Spinal cord (tissue), 9 donors: ENCODE measurements at regions not wholly inside any gene's neighbourhood (a gene's known extent, or its start where the extent isn't known, plus 50 kb on each side); places are given as distances from the start of the nearest gene placed in this dataset.
"Not testable (repeated sequence)": the region's sequence is repeated elsewhere in the genome, so short reads cannot be mapped to it uniquely, and the experiment has no call there.

ENCODE experiments used
- DNase-seq, 6 donors: peaks; one replicate each; pipeline versions ENCODE4 v3.0.0 to v3.0.0-alpha.2; 2013 to 2015; ENCODE audit warnings: low spot score in 6 of 6, low read depth in 4 of 6
- H3K27ac ChIP-seq: one replicate; pipeline ENCODE4 v1.5.1; 2013; ENCODE audit warnings: low read depth, low read length, control low read depth
- H3K27me3 ChIP-seq: one replicate; pipeline ENCODE4 v1.6.1; 2013; ENCODE audit warnings: low read length; ENCODE audit not compliant: control insufficient read depth, insufficient read depth
- H3K36me3 ChIP-seq: one replicate; pipeline ENCODE4 v1.6.1; 2013; ENCODE audit warnings: low read length; ENCODE audit not compliant: control insufficient read depth, insufficient read depth
- H3K4me1 ChIP-seq: one replicate; pipeline ENCODE4 v1.6.1; 2013; ENCODE audit warnings: low read length; ENCODE audit not compliant: control insufficient read depth, insufficient read depth
- H3K4me3 ChIP-seq: one replicate; pipeline ENCODE4 v1.5.1; 2013; ENCODE audit warnings: low read depth, low read length, control low read depth
- H3K9me3 ChIP-seq: one replicate; pipeline ENCODE4 v1.6.1; 2013; ENCODE audit warnings: low read length; ENCODE audit not compliant: control insufficient read depth, insufficient read depth
- WGBS: methylation state at CpG from one replicate; pipeline ENCODE4 v1.1.5; 2013; ENCODE audit warnings: missing lambda C conversion rate; ENCODE audit not compliant: insufficient coverage; 5-methylcytosine and 5-hydroxymethylcytosine counted together
- donor health status: healthy.

DNA sequence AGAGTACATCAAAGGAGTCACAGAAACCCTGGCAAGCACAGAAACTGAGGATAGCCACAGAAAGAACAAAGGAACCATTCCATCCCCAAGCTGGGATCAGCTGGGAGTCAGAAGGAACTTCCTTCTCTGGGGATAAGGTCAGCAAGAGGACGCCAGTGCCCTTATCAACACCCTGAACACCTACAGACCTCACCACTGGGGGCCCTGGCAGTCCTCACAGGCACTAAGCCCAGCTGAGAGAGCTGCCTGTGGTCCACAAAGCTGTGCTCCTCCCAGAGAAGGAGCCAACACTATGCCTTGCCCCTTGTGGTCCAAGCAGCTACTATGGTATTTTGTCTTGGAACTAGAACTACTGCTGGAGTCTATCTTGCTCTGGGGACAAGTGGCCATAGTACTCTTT, 171.1 kb upstream of the CCDC196 start:
- no peak overlapping the region for H3K4me3 ChIP-seq
- 83% methylated on average over 1 of the region's 1 CpG for WGBS
- H3K9me3 ChIP-seq, result peaks cover 2% of the 10 kb centered on the region
- no peak overlapping the region for H3K27ac ChIP-seq
- no peak for DNase-seq
- H3K36me3 ChIP-seq, result no peaks in the 10 kb centered on the region
- H3K4me1 ChIP-seq, result no peaks in the 10 kb centered on the region
- no peaks in the 10 kb centered on the region for H3K27me3 ChIP-seq

- H3K9me3 ChIP-seq, result peaks cover 2% of the 10 kb centered on the region
- H3K27me3 ChIP-seq, result no peaks in the 10 kb centered on the region
- no peak overlapping the region for H3K27ac ChIP-seq
- no peaks in the 10 kb centered on the region for H3K4me1 ChIP-seq
- no peak overlapping the region for H3K4me3 ChIP-seq
- no peak for DNase-seq
- no peaks in the 10 kb centered on the region for H3K36me3 ChIP-seq
- WGBS, result 60% methylated on average over 1 of the region's 1 CpG
These were observed 170.6 kb upstream of the CCDC196 start for GRCh38 chr14:66315548-66315947.

DNA sequence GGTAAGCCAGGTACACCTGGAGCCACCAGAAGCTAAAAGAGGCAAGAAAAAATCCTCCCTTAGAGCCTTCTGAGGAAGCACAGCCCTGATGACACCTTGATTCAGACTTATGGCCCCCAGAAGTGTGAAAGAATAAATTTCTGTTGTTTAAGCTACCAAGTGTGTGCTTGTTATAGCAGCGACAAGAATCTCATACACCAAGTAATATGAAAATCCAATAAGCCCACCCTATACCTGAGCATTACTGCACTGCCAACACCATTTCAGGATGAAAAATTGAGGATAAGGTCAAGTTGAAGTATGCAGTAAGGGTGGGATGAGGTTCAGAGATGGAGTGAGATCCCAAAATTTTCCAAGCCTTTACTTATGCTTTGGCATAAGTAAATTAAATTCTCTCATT, 163.6 kb upstream of the CCDC196 start:
- no peak overlapping the region for H3K4me3 ChIP-seq
- DNase-seq, result no peak
- no CpG with 5 or more reads among the region's 1 CpG for WGBS
- no peaks in the 10 kb centered on the region for H3K27me3 ChIP-seq
- no peaks in the 10 kb centered on the region for H3K4me1 ChIP-seq
- H3K27ac ChIP-seq, result no peak overlapping the region
- no peaks in the 10 kb centered on the region for H3K36me3 ChIP-seq
- peaks cover 2% of the 10 kb centered on the region for H3K9me3 ChIP-seq

- Histone ChIP-seq H3K36me3 (no peaks in the 10 kb centered on the region), H3K27ac (no peak overlapping the region), H3K27me3 (no peaks in the 10 kb centered on the region), H3K4me3 (no peak overlapping the region), H3K9me3 (no peaks in the 10 kb centered on the region), H3K4me1 (no peaks in the 10 kb centered on the region)
- DNase-seq, result no peak
- 55% methylated on average over 2 of the region's 4 CpGs for WGBS
These were observed 155.9 kb upstream of the CCDC196 start for GRCh38 chr14:66330228-66330627.

- no peaks in the 10 kb centered on the region for H3K4me1 ChIP-seq
- H3K36me3 ChIP-seq, result no peaks in the 10 kb centered on the region
- no peaks in the 10 kb centered on the region for H3K27me3 ChIP-seq
- DNase-seq, result no peak
- no peaks in the 10 kb centered on the region for H3K9me3 ChIP-seq
- no peak overlapping the region for H3K27ac ChIP-seq
- no peak overlapping the region for H3K4me3 ChIP-seq
These were observed 155.3 kb upstream of the CCDC196 start for GRCh38 chr14:66330916-66331315.

- H3K4me1 ChIP-seq, H3K4me3 ChIP-seq, H3K36me3 ChIP-seq, H3K9me3 ChIP-seq, H3K27me3 ChIP-seq, H3K27ac ChIP-seq, DNase-seq: not testable (repeated sequence)
- WGBS, result 83% methylated on average over 2 of the region's 3 CpGs
These were observed 152.9 kb upstream of the CCDC196 start for GRCh38 chr14:66333293-66333692.

DNA sequence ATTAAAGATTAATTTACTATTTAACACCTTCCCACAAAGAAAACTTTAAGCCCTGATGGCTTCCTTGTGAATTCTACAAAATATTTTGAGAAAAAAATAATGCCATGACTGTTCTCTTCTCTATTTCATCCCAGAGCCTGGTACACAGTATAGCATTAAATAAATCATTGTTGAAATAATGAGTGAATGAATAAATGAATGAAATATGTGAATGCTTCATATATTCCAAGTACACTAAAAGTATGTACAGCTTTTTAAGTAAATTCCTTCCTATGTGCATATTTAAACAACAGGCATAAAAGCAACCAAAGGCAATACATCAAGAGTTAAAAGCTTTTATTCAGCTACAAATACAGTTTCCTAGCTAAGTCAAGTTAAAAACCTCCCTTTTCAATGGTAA, 144.9 kb upstream of the CCDC196 start:
- no peaks in the 10 kb centered on the region for H3K4me1 ChIP-seq

DNA sequence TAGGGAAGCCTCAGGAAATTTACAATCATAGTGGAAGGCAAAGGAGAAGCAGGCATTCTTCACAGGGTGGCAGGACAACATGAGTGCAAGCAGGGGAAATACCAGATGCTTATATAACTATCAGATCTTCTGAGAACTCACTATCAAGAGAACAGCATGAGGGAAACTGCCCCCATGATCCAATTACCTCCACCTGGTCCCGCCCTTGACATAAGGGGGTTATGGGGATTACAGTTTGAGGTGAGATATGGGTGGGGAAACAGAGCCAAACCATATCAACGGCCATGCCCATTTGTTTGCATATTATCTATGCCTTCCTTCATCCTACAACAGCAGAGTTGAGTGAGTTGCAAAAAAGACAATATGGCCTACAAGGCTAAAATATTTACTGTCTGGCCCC, 140.2 kb upstream of the CCDC196 start:
- WGBS, result no CpG with 5 or more reads among the region's 2 CpGs
- no peaks in the 10 kb centered on the region for H3K27me3 ChIP-seq
- no peak for DNase-seq
- no peak overlapping the region for H3K27ac ChIP-seq
- no peaks in the 10 kb centered on the region for H3K4me1 ChIP-seq
- H3K4me3 ChIP-seq, result no peak overlapping the region
- H3K9me3 ChIP-seq, result peaks cover 7% of the 10 kb centered on the region
- H3K36me3 ChIP-seq, result no peaks in the 10 kb centered on the region

More for the DNA sequence above, 144.9 kb upstream of the CCDC196 start:
- no peak overlapping the region for H3K4me3 ChIP-seq
- no peak for DNase-seq
- no peak overlapping the region for H3K27ac ChIP-seq
- no peaks in the 10 kb centered on the region for H3K36me3 ChIP-seq
- H3K27me3 ChIP-seq, result no peaks in the 10 kb centered on the region
- H3K9me3 ChIP-seq, result no peaks in the 10 kb centered on the region

GRCh38 chr14:66351310-66351709, 134.9 kb upstream of the CCDC196 start:
- Histone ChIP-seq H3K4me3 (no peak overlapping the region), H3K27ac (no peak overlapping the region), H3K9me3 (peaks cover 7% of the 10 kb centered on the region), H3K4me1 (no peaks in the 10 kb centered on the region), H3K27me3 (no peaks in the 10 kb centered on the region), H3K36me3 (no peaks in the 10 kb centered on the region)
- no peak for DNase-seq
- no CpG with 5 or more reads among the region's 1 CpG for WGBS

DNA sequence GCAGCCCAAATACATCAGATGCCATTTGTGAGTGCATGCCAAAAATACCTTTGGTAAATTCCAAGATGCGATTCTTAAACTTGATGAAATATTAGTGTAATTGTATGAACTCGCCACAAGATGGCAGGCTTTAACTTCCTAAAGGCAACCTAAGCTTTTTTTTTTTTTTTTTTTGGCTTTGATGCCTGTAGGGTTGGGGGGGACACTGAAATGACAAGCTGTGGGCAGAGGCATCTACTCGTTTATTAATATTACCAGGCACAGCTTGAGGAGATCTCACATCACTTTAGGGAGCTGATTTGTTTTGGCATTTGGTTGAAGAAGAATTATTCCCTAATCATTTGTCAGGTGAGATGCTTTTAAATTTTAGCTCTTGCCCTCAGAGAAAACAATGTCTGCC, 126.7 kb upstream of the CCDC196 start:
- Histone ChIP-seq H3K36me3 (no peaks in the 10 kb centered on the region), H3K4me1 (peaks cover 3% of the 10 kb centered on the region), H3K4me3 (no peak overlapping the region), H3K9me3 (no peaks in the 10 kb centered on the region), H3K27me3 (no peaks in the 10 kb centered on the region), H3K27ac (no peak overlapping the region)
- peak in 5 of 6 donors; percentile 50 to 96 (median 68) for DNase-seq
- 0% methylated on average over 2 of the region's 3 CpGs for WGBS
